ENCODE measurements at regions not wholly inside any gene's neighbourhood (a gene's known extent, or its start where the extent isn't known, plus 50 kb on each side); places are given as distances from the start of the nearest gene placed in this dataset.
A peak's percentile ranks its signal among the peaks of the same experiment; 100 is the strongest.

- Histone ChIP-seq H3K27me3 (ENCODE audit: control insufficient read depth, insufficient read depth, low read length) (no peaks in the 10 kb centered on the region), H3K27ac (ENCODE audit: low read length) (no peak overlapping the region), H3K4me3 (ENCODE audit: low read length) (no peak overlapping the region), H3K36me3 (ENCODE audit: control insufficient read depth, insufficient read depth, low read length) (no peaks in the 10 kb centered on the region), H3K9me3 (ENCODE audit: control insufficient read depth, insufficient read depth, low read length) (no peaks in the 10 kb centered on the region), H3K4me1 (ENCODE audit: control insufficient read depth, insufficient read depth, low read length) (no peaks in the 10 kb centered on the region)
- DNase-seq (ENCODE audit: low read depth, low spot score) = peak; percentile 7
- no CpG with 5 or more reads among the region's 1 CpG for WGBS (ENCODE audit: insufficient coverage, insufficient read length)
Observed at GRCh38 chr13:55437162-55437561, 1703.6 kb upstream of the PRR20A start.

GRCh38 chr13:55439450-55439849, 1701.3 kb upstream of the PRR20A start:
- Histone ChIP-seq H3K9me3 (ENCODE audit: control insufficient read depth, insufficient read depth, low read length) (no peaks in the 10 kb centered on the region), H3K27me3 (ENCODE audit: control insufficient read depth, insufficient read depth, low read length) (no peaks in the 10 kb centered on the region), H3K4me3 (ENCODE audit: low read length) (no peak overlapping the region), H3K36me3 (ENCODE audit: control insufficient read depth, insufficient read depth, low read length) (no peaks in the 10 kb centered on the region), H3K27ac (ENCODE audit: low read length) (no peak overlapping the region), H3K4me1 (ENCODE audit: control insufficient read depth, insufficient read depth, low read length) (no peaks in the 10 kb centered on the region)
- DNase-seq (ENCODE audit: low read depth, low spot score) = no peak
- WGBS (ENCODE audit: insufficient coverage, insufficient read length) = no CpG with 5 or more reads among the region's 1 CpG

GRCh38 chr13:55440465-55441085, 1700.1 kb upstream of the PRR20A start:
- no peaks in the 10 kb centered on the region for H3K36me3 ChIP-seq (ENCODE audit: control insufficient read depth, insufficient read depth, low read length)
- no peak overlapping the region for H3K4me3 ChIP-seq (ENCODE audit: low read length)
- WGBS (ENCODE audit: insufficient coverage, insufficient read length) = 100% methylated on average over 1 of the region's 4 CpGs
- no peaks in the 10 kb centered on the region for H3K9me3 ChIP-seq (ENCODE audit: control insufficient read depth, insufficient read depth, low read length)
- no peaks in the 10 kb centered on the region for H3K4me1 ChIP-seq (ENCODE audit: control insufficient read depth, insufficient read depth, low read length)
- no peak for DNase-seq (ENCODE audit: low read depth, low spot score)
- H3K27ac ChIP-seq (ENCODE audit: low read length) = no peak overlapping the region
- no peaks in the 10 kb centered on the region for H3K27me3 ChIP-seq (ENCODE audit: control insufficient read depth, insufficient read depth, low read length)

GRCh38 chr13:55464222-55464621, 1676.5 kb upstream of the PRR20A start:
- DNase-seq (ENCODE audit: low read depth, low spot score) = no peak
- H3K9me3 ChIP-seq (ENCODE audit: control insufficient read depth, insufficient read depth, low read length) = no peaks in the 10 kb centered on the region
- no peaks in the 10 kb centered on the region for H3K36me3 ChIP-seq (ENCODE audit: control insufficient read depth, insufficient read depth, low read length)
- no peaks in the 10 kb centered on the region for H3K4me1 ChIP-seq (ENCODE audit: control insufficient read depth, insufficient read depth, low read length)
- H3K4me3 ChIP-seq (ENCODE audit: low read length) = no peak overlapping the region
- H3K27ac ChIP-seq (ENCODE audit: low read length) = no peak overlapping the region
- H3K27me3 ChIP-seq (ENCODE audit: control insufficient read depth, insufficient read depth, low read length) = no peaks in the 10 kb centered on the region
- no CpG with 5 or more reads among the region's 3 CpGs for WGBS (ENCODE audit: insufficient coverage, insufficient read length)

- no peak overlapping the region for H3K27ac ChIP-seq (ENCODE audit: low read length)
- no peaks in the 10 kb centered on the region for H3K27me3 ChIP-seq (ENCODE audit: control insufficient read depth, insufficient read depth, low read length)
- H3K9me3 ChIP-seq (ENCODE audit: control insufficient read depth, insufficient read depth, low read length) = no peaks in the 10 kb centered on the region
- no peaks in the 10 kb centered on the region for H3K36me3 ChIP-seq (ENCODE audit: control insufficient read depth, insufficient read depth, low read length)
- H3K4me3 ChIP-seq (ENCODE audit: low read length) = no peak overlapping the region
- no CpG with 5 or more reads among the region's 2 CpGs for WGBS (ENCODE audit: insufficient coverage, insufficient read length)
- no peak for DNase-seq (ENCODE audit: low read depth, low spot score)
- H3K4me1 ChIP-seq (ENCODE audit: control insufficient read depth, insufficient read depth, low read length) = no peaks in the 10 kb centered on the region
Observed at GRCh38 chr13:55467476-55467875, 1673.2 kb upstream of the PRR20A start.

GRCh38 chr13:55483626-55484158, 1657.0 kb upstream of the PRR20A start:
- H3K9me3 ChIP-seq (ENCODE audit: control insufficient read depth, insufficient read depth, low read length) = no peaks in the 10 kb centered on the region
- WGBS (ENCODE audit: insufficient coverage, insufficient read length) = no CpG with 5 or more reads among the region's 3 CpGs
- H3K4me3 ChIP-seq (ENCODE audit: low read length) = no peak overlapping the region
- H3K4me1 ChIP-seq (ENCODE audit: control insufficient read depth, insufficient read depth, low read length) = no peaks in the 10 kb centered on the region
- no peak for DNase-seq (ENCODE audit: low read depth, low spot score)
- no peaks in the 10 kb centered on the region for H3K36me3 ChIP-seq (ENCODE audit: control insufficient read depth, insufficient read depth, low read length)
- no peak overlapping the region for H3K27ac ChIP-seq (ENCODE audit: low read length)
- no peaks in the 10 kb centered on the region for H3K27me3 ChIP-seq (ENCODE audit: control insufficient read depth, insufficient read depth, low read length)

DNA sequence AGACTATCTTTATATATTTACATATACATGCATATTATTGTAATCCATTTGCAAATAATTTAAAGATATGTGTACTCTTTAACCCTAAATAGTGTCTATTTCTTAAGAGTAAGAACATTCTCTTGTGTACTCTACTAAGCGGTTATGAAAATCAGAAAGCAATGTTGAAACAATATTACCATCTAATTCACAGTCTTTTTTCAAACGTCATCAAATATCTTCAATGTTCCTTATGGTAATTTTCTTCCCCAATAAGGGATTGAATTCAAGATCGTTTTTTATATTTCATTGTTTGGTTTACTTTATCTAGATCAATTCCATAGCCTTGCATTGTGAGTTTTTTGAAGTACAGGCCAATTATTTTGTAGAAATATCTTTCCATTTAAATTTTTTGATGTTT, 1647.4 kb upstream of the PRR20A start:
- no peak for DNase-seq (ENCODE audit: low read depth, low spot score)
- H3K9me3 ChIP-seq (ENCODE audit: control insufficient read depth, insufficient read depth, low read length) = no peaks in the 10 kb centered on the region
- H3K4me1 ChIP-seq (ENCODE audit: control insufficient read depth, insufficient read depth, low read length) = no peaks in the 10 kb centered on the region
- no peaks in the 10 kb centered on the region for H3K36me3 ChIP-seq (ENCODE audit: control insufficient read depth, insufficient read depth, low read length)
- no peak overlapping the region for H3K4me3 ChIP-seq (ENCODE audit: low read length)
- no peaks in the 10 kb centered on the region for H3K27me3 ChIP-seq (ENCODE audit: control insufficient read depth, insufficient read depth, low read length)
- H3K27ac ChIP-seq (ENCODE audit: low read length) = no peak overlapping the region
- no CpG with 5 or more reads among the region's 3 CpGs for WGBS (ENCODE audit: insufficient coverage, insufficient read length)

DNA sequence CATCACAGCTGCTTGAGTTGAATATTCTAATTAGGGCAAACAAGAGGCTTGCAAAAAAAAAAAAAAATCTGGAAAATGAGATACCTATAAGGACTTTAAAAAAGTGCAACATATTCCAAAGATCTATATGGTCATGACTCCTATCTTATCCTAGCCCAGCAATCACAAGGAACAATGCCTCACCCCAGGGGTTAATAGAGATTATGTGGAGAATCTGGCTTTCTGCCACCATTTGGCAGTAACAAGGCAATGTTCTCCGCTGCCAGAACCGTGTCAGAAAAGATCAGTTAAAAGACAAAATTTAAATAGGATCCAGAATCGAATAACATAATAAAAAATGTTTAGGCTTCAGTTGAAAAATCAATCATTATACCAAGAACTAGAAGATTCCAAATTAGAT, 1643.2 kb upstream of the PRR20A start:
- H3K27me3 ChIP-seq (ENCODE audit: control insufficient read depth, insufficient read depth, low read length) = no peaks in the 10 kb centered on the region
- no peak for DNase-seq (ENCODE audit: low read depth, low spot score)
- no peak overlapping the region for H3K27ac ChIP-seq (ENCODE audit: low read length)
- no peaks in the 10 kb centered on the region for H3K4me1 ChIP-seq (ENCODE audit: control insufficient read depth, insufficient read depth, low read length)
- no peaks in the 10 kb centered on the region for H3K36me3 ChIP-seq (ENCODE audit: control insufficient read depth, insufficient read depth, low read length)
- WGBS (ENCODE audit: insufficient coverage, insufficient read length) = no CpG with 5 or more reads among the region's 3 CpGs
- H3K4me3 ChIP-seq (ENCODE audit: low read length) = no peak overlapping the region
- H3K9me3 ChIP-seq (ENCODE audit: control insufficient read depth, insufficient read depth, low read length) = no peaks in the 10 kb centered on the region

- no peaks in the 10 kb centered on the region for H3K36me3 ChIP-seq (ENCODE audit: control insufficient read depth, insufficient read depth, low read length)
- no peaks in the 10 kb centered on the region for H3K9me3 ChIP-seq (ENCODE audit: control insufficient read depth, insufficient read depth, low read length)
- H3K4me1 ChIP-seq (ENCODE audit: control insufficient read depth, insufficient read depth, low read length) = no peaks in the 10 kb centered on the region
- H3K4me3 ChIP-seq (ENCODE audit: low read length) = no peak overlapping the region
- no CpG with 5 or more reads among the region's 2 CpGs for WGBS (ENCODE audit: insufficient coverage, insufficient read length)
- no peak overlapping the region for H3K27ac ChIP-seq (ENCODE audit: low read length)
- no peak for DNase-seq (ENCODE audit: low read depth, low spot score)
- no peaks in the 10 kb centered on the region for H3K27me3 ChIP-seq (ENCODE audit: control insufficient read depth, insufficient read depth, low read length)
Observed at GRCh38 chr13:55500694-55501093, 1640.0 kb upstream of the PRR20A start.

GRCh38 chr13:55516610-55517009, 1624.1 kb upstream of the PRR20A start:
- no peaks in the 10 kb centered on the region for H3K27me3 ChIP-seq (ENCODE audit: control insufficient read depth, insufficient read depth, low read length)
- WGBS (ENCODE audit: insufficient coverage, insufficient read length) = no CpG with 5 or more reads among the region's 1 CpG
- no peaks in the 10 kb centered on the region for H3K4me1 ChIP-seq (ENCODE audit: control insufficient read depth, insufficient read depth, low read length)
- no peak overlapping the region for H3K4me3 ChIP-seq (ENCODE audit: low read length)
- no peak for DNase-seq (ENCODE audit: low read depth, low spot score)
- no peaks in the 10 kb centered on the region for H3K36me3 ChIP-seq (ENCODE audit: control insufficient read depth, insufficient read depth, low read length)
- H3K27ac ChIP-seq (ENCODE audit: low read length) = no peak overlapping the region
- no peaks in the 10 kb centered on the region for H3K9me3 ChIP-seq (ENCODE audit: control insufficient read depth, insufficient read depth, low read length)

GRCh38 chr13:55517312-55517711, 1623.4 kb upstream of the PRR20A start:
- no peaks in the 10 kb centered on the region for H3K9me3 ChIP-seq (ENCODE audit: control insufficient read depth, insufficient read depth, low read length)
- DNase-seq (ENCODE audit: low read depth, low spot score) = no peak
- H3K27ac ChIP-seq (ENCODE audit: low read length) = no peak overlapping the region
- no peaks in the 10 kb centered on the region for H3K36me3 ChIP-seq (ENCODE audit: control insufficient read depth, insufficient read depth, low read length)
- H3K4me1 ChIP-seq (ENCODE audit: control insufficient read depth, insufficient read depth, low read length) = no peaks in the 10 kb centered on the region
- WGBS (ENCODE audit: insufficient coverage, insufficient read length) = no CpG with 5 or more reads among the region's 1 CpG
- H3K27me3 ChIP-seq (ENCODE audit: control insufficient read depth, insufficient read depth, low read length) = no peaks in the 10 kb centered on the region
- H3K4me3 ChIP-seq (ENCODE audit: low read length) = no peak overlapping the region
